ENCODE measurements at regions not wholly inside any gene's neighbourhood (a gene's known extent, or its start where the extent isn't known, plus 50 kb on each side); places are given as distances from the start of the nearest gene placed in this dataset.

GRCh38 chr2:217302856-217303255 lies 443.0 kb upstream of the TNP1 start:
- TF ChIP-seq CTCF (IDR thresholded peaks at IDR 0.05), result no peak
- no peak for TF ChIP-seq POLR2AphosphoS5 (IDR thresholded peaks at IDR 0.05)
- no peak for TF ChIP-seq POLR2A (IDR thresholded peaks at IDR 0.05)
